Pons (tissue), 1 donor: ENCODE measurements at regions not wholly inside any gene's neighbourhood (a gene's known extent, or its start where the extent isn't known, plus 50 kb on each side); places are given as distances from the start of the nearest gene placed in this dataset.
"Not testable (repeated sequence)": the region's sequence is repeated elsewhere in the genome, so short reads cannot be mapped to it uniquely, and the experiment has no call there.

ENCODE experiments used
- DNase-seq: peaks from one replicate; pipeline ENCODE4 v3.0.0-alpha.2; 2016; ENCODE audit warnings: low spot score

GRCh38 chr5:113652161-113652560, 138.7 kb downstream of the YTHDC2 start:
- no peak for DNase-seq

- DNase-seq, result no peak
These were observed 141.3 kb downstream of the YTHDC2 start for GRCh38 chr5:113654828-113655227.

- DNase-seq, result no peak
These were observed 146.7 kb downstream of the YTHDC2 start for GRCh38 chr5:113660206-113660605.

DNA sequence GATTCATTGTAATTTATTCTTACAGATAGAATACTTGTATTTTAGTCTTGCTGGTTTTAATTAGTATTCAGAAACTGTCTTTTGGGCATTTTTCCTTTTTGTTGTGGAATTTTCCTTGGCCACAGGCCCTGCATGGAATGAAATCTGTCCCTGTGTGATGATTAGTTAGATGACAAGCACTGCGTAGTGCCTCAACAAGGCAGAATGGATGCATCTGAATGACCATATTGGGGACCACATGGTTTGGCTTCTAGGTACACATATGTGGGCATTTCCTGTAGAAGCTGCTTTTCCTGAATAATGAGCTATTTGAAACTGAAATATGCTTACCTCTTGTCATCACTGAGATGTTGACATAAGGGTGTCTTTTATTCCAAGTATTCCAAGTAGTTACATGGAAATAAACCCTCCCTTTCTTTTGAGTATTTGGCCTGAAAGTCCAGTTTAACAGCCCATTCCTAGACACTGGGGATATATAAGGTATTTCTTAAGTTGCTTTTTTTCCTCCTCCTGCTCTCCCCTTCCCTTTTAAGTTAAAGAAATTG, 147.3 kb downstream of the YTHDC2 start:
- DNase-seq, result no peak

GRCh38 chr5:113663879-113664541, 150.5 kb downstream of the YTHDC2 start:
- DNase-seq, result no peak

- no peak for DNase-seq
These were observed 159.5 kb downstream of the YTHDC2 start for GRCh38 chr5:113673041-113673440.

DNA sequence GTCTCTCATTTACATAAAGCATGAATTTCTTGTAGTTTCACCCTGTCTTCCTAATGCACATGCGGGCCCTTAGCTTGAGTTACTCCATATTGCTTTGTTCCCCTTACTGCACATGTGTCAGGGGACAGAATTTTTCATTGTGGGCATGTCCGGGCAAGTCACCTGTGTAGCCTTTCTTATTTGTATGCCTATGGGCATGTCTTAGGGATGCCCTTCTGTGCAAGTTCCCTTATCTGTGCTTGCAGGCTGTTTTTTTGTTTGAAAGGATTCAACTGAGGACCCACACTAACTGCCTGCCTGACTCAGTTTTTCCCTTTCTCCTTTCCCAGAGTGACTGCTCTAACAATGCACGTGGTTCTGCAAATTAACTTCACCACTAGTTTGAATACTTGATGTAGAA, 161.7 kb downstream of the YTHDC2 start:
- DNase-seq, result no peak

GRCh38 chr5:113678202-113678601, 164.7 kb downstream of the YTHDC2 start:
- DNase-seq, result no peak

GRCh38 chr5:113678924-113679575, 165.6 kb downstream of the YTHDC2 start:
- peak; percentile 64 for DNase-seq

DNA sequence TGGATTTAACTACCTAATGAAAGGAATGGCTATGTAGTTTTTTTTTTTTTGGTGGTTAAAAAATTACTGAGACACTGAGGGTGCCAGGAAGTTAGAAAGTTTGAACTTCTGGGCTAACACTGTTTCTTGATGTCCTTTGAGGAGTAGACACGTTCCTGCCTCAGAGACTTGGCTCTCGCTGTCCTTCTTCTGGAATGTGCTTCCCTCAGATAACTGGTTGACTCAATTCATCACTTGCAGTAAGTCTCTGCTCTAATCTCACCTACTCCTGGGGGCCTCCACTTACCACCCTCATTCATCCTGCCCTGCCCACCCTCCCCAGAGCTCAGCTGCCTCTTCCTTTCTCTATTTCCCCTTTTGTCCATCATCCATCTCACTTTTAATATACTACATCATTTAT, 167.0 kb downstream of the YTHDC2 start:
- no peak for DNase-seq

DNA sequence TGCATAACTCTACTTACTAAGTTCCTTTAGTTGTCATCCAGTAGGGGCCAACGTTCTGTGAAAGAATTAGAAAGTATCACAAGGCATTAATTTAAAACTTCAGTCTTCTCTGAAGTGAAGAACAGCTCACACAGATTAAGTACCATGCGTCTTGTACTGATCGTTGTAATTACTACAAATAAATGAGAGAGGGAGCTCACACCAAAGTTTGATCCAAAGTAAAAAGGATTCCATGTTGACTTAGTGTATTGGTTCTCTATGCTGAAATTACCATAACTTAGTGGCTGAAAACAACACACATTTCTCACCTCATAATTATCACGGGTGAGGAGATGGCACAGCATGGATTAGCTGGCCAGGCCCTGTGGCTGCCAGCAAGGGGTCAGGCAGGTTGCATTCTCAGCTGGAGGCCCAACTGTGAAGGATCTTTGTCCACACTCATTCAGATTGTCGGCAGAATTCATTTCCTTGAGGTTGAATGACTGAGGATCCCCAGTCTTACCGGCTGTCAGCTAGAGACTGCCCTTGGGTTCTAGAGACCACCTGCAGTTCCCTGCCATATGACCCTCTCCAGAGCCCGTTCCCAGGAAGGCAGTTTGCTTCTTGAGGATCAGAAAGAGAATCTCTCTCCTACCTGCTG, 169.1 kb downstream of the YTHDC2 start:
- no peak for DNase-seq

DNA sequence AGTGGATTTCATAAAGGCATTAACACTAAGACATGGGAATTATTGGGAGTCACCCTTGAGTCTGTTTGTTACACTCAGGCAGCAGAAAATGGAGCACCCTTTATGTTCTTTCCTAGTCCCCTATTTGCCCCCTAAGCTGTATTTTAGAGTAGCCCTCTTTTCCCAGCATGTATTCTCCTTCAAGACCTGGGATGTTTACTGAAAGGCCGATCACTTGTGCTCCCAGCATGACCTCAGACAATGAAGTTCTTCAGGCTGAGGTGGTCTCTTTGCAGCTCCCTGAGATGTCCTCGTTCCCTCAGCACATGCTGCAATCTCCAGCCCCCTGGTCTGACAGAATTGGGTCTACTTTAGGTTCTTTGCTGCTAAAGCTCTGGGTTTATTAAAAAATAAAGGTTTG, 169.7 kb downstream of the YTHDC2 start:
- no peak for DNase-seq

DNA sequence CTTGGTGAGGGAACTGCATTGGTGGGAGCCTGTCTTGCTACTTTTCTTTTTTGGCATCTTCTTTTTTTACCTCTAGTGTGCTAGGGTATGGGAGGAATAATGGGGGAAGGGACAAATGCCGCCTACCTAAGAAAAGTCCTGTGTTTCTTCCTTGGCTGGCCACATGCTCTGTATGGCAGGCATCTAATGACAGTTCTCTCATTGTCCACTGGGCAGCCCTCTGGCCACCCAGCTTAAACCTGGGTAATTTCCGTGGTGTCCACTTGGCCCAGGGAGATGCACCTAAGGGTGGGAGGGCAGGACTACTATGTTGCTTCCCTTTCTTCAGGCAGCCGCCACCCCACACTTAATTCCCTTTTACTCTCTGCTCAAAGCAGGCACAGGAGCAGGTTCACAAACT, 173.1 kb downstream of the YTHDC2 start:
- DNase-seq, result no peak

GRCh38 chr5:113689647-113690046, 176.2 kb downstream of the YTHDC2 start:
- no peak for DNase-seq

DNA sequence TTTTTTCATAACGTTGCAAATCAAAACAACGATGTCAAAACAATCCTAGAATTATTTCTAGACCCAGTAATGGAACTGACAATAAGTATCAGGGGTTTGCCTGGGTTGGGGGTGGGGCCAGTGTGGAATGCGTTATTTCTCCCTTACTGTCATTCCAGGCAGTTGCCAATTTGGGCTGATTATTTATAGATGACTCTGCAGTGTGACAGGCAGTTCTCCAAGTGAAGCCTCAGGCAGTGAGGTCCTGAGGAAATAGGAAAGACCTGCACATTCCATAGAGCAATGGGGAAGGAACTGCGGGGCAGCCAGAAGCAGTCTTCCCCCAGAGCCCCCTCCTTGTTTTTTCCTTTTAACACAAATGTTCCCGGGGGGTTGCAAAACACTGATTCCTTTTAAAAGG, 179.0 kb downstream of the YTHDC2 start:
- DNase-seq, result no peak

DNA sequence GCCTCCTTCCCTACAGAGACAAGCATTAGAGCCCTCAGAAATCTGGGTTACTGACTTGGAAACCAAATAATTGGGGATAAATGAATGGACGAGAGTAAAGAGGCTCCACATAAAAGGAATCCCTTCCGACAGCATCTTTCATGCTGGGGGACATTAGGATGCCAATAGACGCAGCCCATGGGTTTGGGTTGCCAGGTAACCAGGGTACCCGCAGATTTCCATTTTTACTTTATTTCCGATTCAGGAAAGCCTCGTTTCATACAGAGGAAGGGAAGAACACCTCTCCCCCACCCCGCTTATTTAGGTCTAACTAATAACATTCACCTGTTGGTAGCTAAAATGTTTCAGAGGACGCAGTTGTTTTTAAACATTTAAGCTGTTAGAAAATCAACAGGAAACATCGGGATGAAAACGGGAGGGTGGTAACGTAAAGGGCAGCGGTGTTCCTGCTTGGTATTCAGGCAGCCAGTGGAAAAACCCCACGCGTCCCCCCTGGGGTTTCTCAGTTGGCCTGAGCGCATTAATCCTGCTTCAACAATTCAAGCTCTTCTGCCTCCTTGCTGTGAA, 179.5 kb downstream of the YTHDC2 start:
- DNase-seq, result no peak

- no peak for DNase-seq
These were observed 180.2 kb downstream of the YTHDC2 start for GRCh38 chr5:113693701-113694100.

GRCh38 chr5:113694576-113694975, 181.1 kb downstream of the YTHDC2 start:
- no peak for DNase-seq

DNA sequence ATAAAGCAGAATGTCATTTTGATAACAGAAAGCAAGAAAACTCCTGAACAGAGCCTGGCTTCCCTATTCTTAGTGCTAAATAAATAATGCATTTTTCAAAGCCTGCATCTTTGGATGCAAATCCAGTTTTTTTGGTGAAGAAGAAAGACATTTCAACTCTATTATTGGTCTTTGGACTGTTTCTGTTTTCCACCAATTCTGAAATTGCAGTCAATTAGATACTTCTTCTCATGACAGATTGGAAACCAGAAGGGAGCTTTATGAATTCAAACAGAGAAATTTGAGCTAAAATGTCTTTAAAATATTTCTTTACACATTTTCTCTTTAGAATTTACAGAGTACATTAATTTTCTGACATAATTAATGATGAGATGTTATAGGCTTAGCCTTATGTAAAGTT, 189.8 kb downstream of the YTHDC2 start:
- DNase-seq, result no peak

GRCh38 chr5:113705657-113706056, 192.2 kb downstream of the YTHDC2 start:
- no peak for DNase-seq

DNA sequence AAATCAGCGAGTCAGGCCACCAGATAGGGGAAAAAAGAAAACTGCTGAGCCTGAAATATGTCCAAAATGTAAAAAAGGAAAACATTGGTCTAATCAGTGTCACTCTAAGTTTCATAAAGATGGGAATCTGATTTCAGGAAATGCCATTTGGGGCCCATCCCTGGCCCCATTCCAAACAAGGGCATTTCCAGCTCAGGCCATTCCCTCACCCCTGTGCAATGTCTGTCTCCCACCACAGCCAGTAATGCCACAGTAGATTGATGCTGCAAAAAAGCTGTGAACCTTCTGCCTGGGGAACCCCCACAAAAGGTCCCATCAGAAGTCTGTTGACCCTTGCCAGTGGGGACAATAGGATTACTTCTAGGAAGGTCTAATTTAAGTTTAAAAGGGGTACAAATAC, 199.6 kb downstream of the YTHDC2 start:
- DNase-seq, result no peak

DNA sequence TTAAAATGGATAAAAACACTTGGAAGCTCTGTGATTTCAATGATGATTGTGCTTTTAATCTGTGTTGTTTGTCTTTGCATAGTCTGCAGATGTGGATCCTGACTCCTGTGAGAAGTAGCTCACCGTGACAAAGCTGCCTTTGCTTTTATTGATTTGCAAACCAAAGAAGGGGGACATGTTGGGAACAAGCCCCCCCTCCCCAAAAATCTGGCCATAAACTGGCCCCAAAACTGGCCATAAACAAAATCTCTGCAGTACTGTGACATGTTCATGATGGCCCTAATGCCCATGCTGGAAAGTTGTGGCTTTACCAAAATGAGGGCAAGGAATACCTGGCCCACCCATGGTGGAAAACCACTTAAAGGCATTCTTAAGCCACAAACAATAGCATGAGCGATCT, 202.4 kb downstream of the YTHDC2 start:
- DNase-seq, result not testable (repeated sequence)

- no peak for DNase-seq
These were observed 206.1 kb downstream of the YTHDC2 start for GRCh38 chr5:113719549-113719948.
